Gastroesophageal sphincter (tissue), 3 donors: ENCODE measurements at regions not wholly inside any gene's neighbourhood (a gene's known extent, or its start where the extent isn't known, plus 50 kb on each side); places are given as distances from the start of the nearest gene placed in this dataset.

ENCODE experiments used
- CTCF ChIP-seq, 4 experiments: fragments of 200-600 bp in 2 of 4; fragments of 450-650 bp in 2 of 4; sonication (generic) in 1 of 4; IDR thresholded peaks; one replicate each; pipeline ENCODE4 v1.5.1; 2017 to 2019; ENCODE audit warnings: antibody characterized with exemption in 4 of 4, mild to moderate bottlenecking in 2 of 4, moderate library complexity in 2 of 4
- POLR2A ChIP-seq, 2 donors: fragments of 450-650 bp; IDR thresholded peaks; one replicate each; pipeline ENCODE4 v1.6.1; 2017; ENCODE audit warnings: antibody characterized with exemption in 2 of 2, mild to moderate bottlenecking in 2 of 2, moderate library complexity in 1 of 2

- TF ChIP-seq CTCF (IDR thresholded peaks at IDR 0.05) (no peak), POLR2A (IDR thresholded peaks at IDR 0.05) (no peak)
These were observed 1094.4 kb upstream of the MAP3K7 start for GRCh38 chr6:91681296-91681695.
